ENCODE measurements at regions not wholly inside any gene's neighbourhood (a gene's known extent, or its start where the extent isn't known, plus 50 kb on each side); places are given as distances from the start of the nearest gene placed in this dataset.
"Not testable (repeated sequence)": the region's sequence is repeated elsewhere in the genome, so short reads cannot be mapped to it uniquely, and the experiment has no call there.

GRCh38 chr10:22158426-22158825, 59.4 kb downstream of the EBLN1 start:
- H3K4me3 ChIP-seq (replicated peaks; ENCODE audit: low read depth, low read length) = no peak overlapping the region
- peak; percentile 21 for DNase-seq (ENCODE audit: low read depth)
- TF ChIP-seq, protein P1, sequence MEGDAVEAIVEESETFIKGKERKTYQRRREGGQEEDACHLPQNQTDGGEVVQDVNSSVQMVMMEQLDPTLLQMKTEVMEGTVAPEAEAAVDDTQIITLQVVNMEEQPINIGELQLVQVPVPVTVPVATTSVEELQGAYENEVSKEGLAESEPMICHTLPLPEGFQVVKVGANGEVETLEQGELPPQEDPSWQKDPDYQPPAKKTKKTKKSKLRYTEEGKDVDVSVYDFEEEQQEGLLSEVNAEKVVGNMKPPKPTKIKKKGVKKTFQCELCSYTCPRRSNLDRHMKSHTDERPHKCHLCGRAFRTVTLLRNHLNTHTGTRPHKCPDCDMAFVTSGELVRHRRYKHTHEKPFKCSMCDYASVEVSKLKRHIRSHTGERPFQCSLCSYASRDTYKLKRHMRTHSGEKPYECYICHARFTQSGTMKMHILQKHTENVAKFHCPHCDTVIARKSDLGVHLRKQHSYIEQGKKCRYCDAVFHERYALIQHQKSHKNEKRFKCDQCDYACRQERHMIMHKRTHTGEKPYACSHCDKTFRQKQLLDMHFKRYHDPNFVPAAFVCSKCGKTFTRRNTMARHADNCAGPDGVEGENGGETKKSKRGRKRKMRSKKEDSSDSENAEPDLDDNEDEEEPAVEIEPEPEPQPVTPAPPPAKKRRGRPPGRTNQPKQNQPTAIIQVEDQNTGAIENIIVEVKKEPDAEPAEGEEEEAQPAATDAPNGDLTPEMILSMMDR (IDR thresholded peaks at IDR 0.05; ENCODE audit: low read length, missing control alignments) = no peak

DNA sequence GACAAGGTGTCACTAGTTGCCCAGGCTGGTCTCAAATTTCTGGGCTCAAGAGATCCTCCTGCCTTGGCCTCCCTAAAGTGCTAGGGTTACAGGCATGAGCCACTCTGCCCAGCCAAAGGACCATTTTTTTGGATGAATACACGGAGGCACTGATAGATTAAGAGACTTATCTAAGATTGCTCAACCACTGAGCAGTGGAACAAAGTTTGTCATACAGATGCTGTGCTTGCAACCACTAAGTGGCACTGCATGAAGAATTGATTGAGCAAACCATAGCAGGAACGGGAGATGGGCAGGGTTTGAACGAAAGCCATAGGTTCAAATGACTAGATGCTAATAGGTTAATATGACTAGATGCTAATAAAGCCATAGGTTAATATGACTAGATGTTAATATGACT, 61.1 kb downstream of the EBLN1 start:
- H3K4me3 ChIP-seq (replicated peaks; ENCODE audit: low read depth, low read length) = no peak overlapping the region
- TF ChIP-seq, protein P1 (IDR thresholded peaks at IDR 0.05; ENCODE audit: low read length, missing control alignments) = no peak
- DNase-seq (ENCODE audit: low read depth) = no peak

DNA sequence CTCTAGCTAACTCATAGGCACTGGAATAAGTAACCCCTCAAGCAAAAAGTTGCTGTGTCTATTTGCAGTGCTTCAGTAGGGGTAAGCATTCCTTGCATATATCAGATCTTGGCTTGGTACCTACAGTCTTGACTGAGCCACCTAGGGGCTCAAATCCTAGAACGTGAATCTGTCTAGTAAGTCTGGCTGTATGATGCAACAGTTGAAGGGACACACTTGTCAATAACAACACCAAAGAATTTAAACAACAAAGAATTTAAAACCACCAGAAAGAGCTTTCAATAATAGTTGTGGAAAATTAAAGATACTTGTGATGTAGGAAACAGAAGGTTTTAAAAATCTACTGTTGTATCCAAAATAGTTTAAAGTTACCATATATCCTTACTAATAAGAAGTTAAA, 65.4 kb downstream of the EBLN1 start:
- TF ChIP-seq, protein P1 (IDR thresholded peaks at IDR 0.05; ENCODE audit: low read length, missing control alignments) = no peak
- DNase-seq (ENCODE audit: low read depth) = no peak
- H3K4me3 ChIP-seq (replicated peaks; ENCODE audit: low read depth, low read length) = no peak overlapping the region

DNA sequence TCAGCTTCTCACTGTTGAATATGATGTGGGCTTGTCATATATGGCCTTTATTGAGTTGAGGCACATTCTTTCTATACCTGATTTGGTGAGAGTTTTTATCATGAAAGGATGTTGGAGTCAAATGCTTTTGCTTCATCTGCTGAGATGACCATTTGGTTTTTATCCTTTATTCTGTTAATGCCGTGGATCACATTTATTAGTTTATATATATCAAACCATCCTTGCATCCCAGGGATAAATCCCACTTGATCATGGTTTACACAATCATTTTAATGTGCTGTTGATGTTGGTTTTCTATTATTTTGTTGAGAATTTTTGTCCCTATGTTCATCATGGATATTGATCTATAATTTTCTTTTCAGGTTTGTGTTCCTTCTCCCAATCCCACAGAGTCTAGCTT, 67.0 kb downstream of the EBLN1 start:
- TF ChIP-seq, protein P1 (IDR thresholded peaks at IDR 0.05; ENCODE audit: low read length, missing control alignments) = no peak
- no peak overlapping the region for H3K4me3 ChIP-seq (replicated peaks; ENCODE audit: low read depth, low read length)
- DNase-seq (ENCODE audit: low read depth) = no peak

DNA sequence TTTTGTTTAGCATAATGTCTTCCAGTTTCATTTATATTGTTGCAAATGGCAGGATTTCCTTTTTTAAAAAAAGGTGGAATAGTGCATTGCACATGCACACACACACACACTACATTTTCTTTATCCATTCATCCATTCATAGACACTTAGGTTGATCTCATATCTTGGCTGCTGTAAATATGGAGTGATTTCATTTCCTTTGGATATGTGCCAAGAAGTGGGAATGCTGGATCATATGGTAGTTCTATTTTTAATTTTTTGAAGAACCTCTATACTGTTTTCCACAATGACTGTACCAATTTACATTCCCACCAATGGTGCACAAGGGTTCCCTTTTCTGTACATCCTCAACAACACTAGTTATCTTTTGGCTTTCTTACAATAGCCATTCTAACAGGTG, 68.9 kb downstream of the EBLN1 start:
- DNase-seq (ENCODE audit: low read depth) = peak; percentile 64
- H3K4me3 ChIP-seq (replicated peaks; ENCODE audit: low read depth, low read length) = no peak overlapping the region
- TF ChIP-seq, protein P1 (IDR thresholded peaks at IDR 0.05; ENCODE audit: low read length, missing control alignments) = no peak

DNA sequence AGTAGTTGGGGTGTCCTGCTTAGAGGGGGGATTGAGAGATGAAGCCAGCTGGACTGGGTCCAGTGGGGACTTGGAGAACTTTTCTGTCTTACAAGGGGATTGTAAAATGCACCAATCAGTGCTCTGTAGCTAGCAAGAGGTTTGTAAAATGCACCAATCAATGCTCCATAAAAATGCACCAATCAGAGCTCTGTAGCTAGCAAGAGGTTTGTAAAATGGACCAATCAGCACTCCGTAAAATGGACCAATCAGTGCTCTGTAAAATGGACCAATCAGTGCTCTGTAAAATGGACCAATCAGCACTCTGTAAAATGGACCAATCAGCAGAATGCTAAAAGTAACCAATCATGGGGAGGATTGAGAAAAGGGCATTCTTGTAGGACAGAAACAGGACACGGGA, 71.9 kb downstream of the EBLN1 start:
- not testable (repeated sequence) for H3K4me3 ChIP-seq (replicated peaks; ENCODE audit: low read depth, low read length); DNase-seq (ENCODE audit: low read depth)

GRCh38 chr10:22137542-22137941, 80.3 kb downstream of the EBLN1 start:
- TF ChIP-seq, protein P1 (IDR thresholded peaks at IDR 0.05; ENCODE audit: low read length, missing control alignments) = no peak
- H3K4me3 ChIP-seq (replicated peaks; ENCODE audit: low read depth, low read length) = no peak overlapping the region
- DNase-seq (ENCODE audit: low read depth) = no peak

DNA sequence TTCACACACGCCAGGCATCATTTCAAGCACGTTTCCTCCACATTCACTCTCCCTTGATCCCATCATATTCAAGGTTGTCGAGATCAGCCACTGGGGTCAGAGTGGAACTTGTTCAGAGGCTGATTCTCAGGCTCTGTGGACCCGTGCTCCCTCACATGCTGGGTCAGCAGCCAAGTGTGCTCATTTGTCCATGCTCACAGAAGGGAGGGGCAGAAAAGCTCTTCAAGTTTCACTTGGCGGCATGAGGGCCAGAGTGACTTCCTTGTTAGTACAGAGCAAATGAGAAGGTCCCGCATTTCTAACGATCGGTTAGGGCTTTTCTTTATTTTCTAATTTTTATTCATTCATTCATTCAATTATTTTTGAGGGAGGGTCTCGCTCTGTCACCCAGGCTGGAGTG, 82.2 kb downstream of the EBLN1 start:
- no peak overlapping the region for H3K4me3 ChIP-seq (replicated peaks; ENCODE audit: low read depth, low read length)
- TF ChIP-seq, protein P1 (IDR thresholded peaks at IDR 0.05; ENCODE audit: low read length, missing control alignments) = no peak
- DNase-seq (ENCODE audit: low read depth) = no peak
